Heart left ventricle (tissue), 16 donors: ENCODE measurements at regions not wholly inside any gene's neighbourhood (a gene's known extent, or its start where the extent isn't known, plus 50 kb on each side); places are given as distances from the start of the nearest gene placed in this dataset.
A peak's percentile ranks its signal among the peaks of the same experiment; 100 is the strongest.

Experiments
- ATAC-seq, 4 donors: fragments of 200-7000 bp; cut with Tn5 transposase; one replicate each; pipeline ENCODE4 v1.9.1; 2020 to 2022; ENCODE audit warnings: moderate library complexity in 4 of 4, mild to moderate bottlenecking in 3 of 4, moderate number of reproducible peaks in 1 of 4
- DNase-seq, 5 donors: peaks; one replicate each; pipeline ENCODE4 v3.0.0-alpha.2; 2020
- H3K27ac ChIP-seq, 12 donors: fragments of 200-600 bp; sonication (generic) in 4 of 12; one replicate each; pipeline versions ENCODE4 v1.5.0 to v1.8.0; 2016 to 2022; ENCODE audit warnings: mild to moderate bottlenecking in 2 of 12
- H3K27me3 ChIP-seq, 9 donors: fragments of 200-600 bp; sonication (generic) in 2 of 9; one replicate each; pipeline versions ENCODE4 v1.5.1 to v1.8.0; 2016 to 2022; ENCODE audit warnings: mild to moderate bottlenecking in 3 of 9
- H3K36me3 ChIP-seq, 9 donors: fragments of 200-600 bp; sonication (generic) in 2 of 9; one replicate each; pipeline versions ENCODE4 v1.5.0 to v1.8.0; 2018 to 2022; ENCODE audit warnings: mild to moderate bottlenecking in 2 of 9
- H3K4me1 ChIP-seq, 12 donors: fragments of 200-600 bp; sonication (generic) in 4 of 12; one replicate each; pipeline versions ENCODE4 v1.5.0 to v1.8.0; 2016 to 2022; ENCODE audit warnings: mild to moderate bottlenecking in 3 of 12
- H3K4me3 ChIP-seq, 12 donors: fragments of 200-600 bp; sonication (generic) in 4 of 12; one replicate each; pipeline versions ENCODE4 v1.5.0 to v1.8.0; 2017 to 2022; ENCODE audit warnings: mild to moderate bottlenecking in 9 of 12, moderate library complexity in 4 of 12
- H3K9me3 ChIP-seq, 12 donors: fragments of 200-600 bp; sonication (generic) in 4 of 12; one replicate each; pipeline versions ENCODE4 v1.5.0 to v1.8.0; 2016 to 2022; ENCODE audit warnings: mild to moderate bottlenecking in 1 of 12
- CTCF ChIP-seq, 12 donors: fragments of 200-600 bp; sonication (generic) in 4 of 12; IDR thresholded peaks; one replicate each; pipeline versions ENCODE4 v1.5.0 to v1.8.0; 2018 to 2022; ENCODE audit warnings: antibody characterized with exemption in 12 of 12, mild to moderate bottlenecking in 5 of 12
- POLR2A ChIP-seq, 2 donors: fragments of 450-650 bp; IDR thresholded peaks; one replicate each; pipeline ENCODE4 v1.6.1; 2017; ENCODE audit warnings: antibody characterized with exemption in 2 of 2, mild to moderate bottlenecking in 2 of 2, moderate library complexity in 2 of 2
- WGBS, 4 donors: extraction: QIAGEN DNeasy Blood & Tissue Kit in 2 of 4; methylation state at CpG; one replicate each; pipeline versions ENCODE4 v1.1.5 to v1.1.7; 2013 to 2018; 5-methylcytosine and 5-hydroxymethylcytosine counted together
- intact Hi-C, 10 donors: fragments of 100-400 bp; cut with DNase I; formaldehyde crosslinking; loops; one replicate each; pipeline versions ENCODE4 v1.11.1 to v1.14.2; 2022
- donor health status: ischemic (EF 13 %, LVEDD 7.1; RV severe dilation, severe dysfunction).
- donor health status: healthy with polysubstance abuse.
- donor health status: DM: no; HTN: yes; CAD: no.
- donor health status: DM: no; HTN: no; CAD: no.
- donor health status: ischemic (EF 25% LVEDD 6.9; RV normal size, moderate dysfunction).
- donor health status: ischemic (EF 25% LVEDD 5.7; RV mildly dilated, moderate dysfunction).
- donor health status: healthy.
- donor health status: DM: yes; HTN: yes; CAD: no.
- donor health status: ischemic (EF 35%, LVEDD 5.7; RV mildly dilated, moderate dysfunction).
- donor health status: nonischemic (EF 11% LVEDD 7.7; RV severe dilation, severe dysfunction).
- donor health status: DM: yes; HTN: yes; CAD: no.
- donor health status: PGD.
- donor health status: ischemic (EF 29% LVEDD 5.4; RV normal size, mild dysfunction).
- donor health status: nonischemic (EF 23%, LVEDD 6.1; RV moderate dilation, normal function).

DNA sequence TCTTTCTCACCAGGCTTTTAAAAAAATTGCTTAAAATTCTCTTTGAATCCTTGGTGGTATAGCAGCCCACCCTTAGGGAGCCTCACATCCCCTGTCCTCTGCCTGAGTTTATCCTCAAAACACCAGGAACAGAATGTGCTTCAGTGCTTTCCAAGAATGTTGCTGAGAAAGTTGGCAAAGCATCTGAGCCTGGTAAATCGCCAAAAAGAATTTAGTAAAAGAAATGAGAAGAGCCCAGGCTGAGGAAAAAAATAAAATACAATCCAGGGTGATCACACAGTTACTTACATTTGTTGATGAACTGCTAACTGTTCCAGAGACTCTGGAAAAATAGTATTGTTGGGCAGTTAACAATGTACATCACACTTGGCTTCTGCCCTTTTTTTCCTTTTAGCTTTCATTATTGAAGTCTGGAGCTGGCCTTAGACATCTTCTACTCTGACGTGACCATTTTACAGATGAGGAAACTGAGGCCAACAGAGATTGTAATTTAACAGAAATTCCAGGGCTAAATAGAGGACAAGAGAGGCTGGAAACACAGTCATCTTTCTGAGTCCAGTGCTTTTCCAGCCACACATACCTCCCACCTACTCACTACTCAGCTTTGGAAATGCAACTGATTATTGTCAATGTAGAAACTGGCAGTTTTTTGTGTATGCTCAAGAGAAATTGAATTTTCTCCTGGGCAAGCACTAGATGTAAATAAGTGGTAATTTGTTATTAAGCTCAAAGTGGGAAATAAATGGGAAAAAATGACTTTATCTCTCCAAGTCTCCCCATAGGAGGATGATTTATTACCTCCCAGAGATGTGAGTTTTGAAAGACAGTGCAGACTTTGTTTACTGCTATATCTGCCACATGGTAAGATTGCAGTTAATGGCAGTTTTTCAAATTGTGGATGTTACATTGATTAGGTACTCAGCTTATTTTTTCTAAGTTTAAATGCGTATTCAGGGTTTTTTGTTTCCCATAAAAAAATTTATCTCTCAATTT lies 86.7 kb upstream of the ALDH1A1 start:
- DNase-seq (peak in 1 of 5 donors; percentile 22), ATAC-seq (peak in 3 of 4 donors; percentile 54 to 77 (median 66))
- Histone ChIP-seq H3K9me3 (no peaks in the 10 kb centered on the region), H3K27ac (peak overlapping the region in 3 of 12 donors; percentile 20 to 70 (median 48)), H3K27me3 (no peaks in the 10 kb centered on the region), H3K4me1 (peaks cover 0 to 18% (median 6%) of the 10 kb centered on the region in 12 donors), H3K36me3 (no peaks in the 10 kb centered on the region), H3K4me3 (no peak overlapping the region)
- no peak for TF ChIP-seq CTCF (IDR thresholded peaks at IDR 0.05)
- no peak for TF ChIP-seq POLR2A (IDR thresholded peaks at IDR 0.05)
- 54 to 72% (median 63%) methylated on average over 3 of the region's 3 CpGs for WGBS, 4 donors
- intact Hi-C loops: no loop called here

DNA sequence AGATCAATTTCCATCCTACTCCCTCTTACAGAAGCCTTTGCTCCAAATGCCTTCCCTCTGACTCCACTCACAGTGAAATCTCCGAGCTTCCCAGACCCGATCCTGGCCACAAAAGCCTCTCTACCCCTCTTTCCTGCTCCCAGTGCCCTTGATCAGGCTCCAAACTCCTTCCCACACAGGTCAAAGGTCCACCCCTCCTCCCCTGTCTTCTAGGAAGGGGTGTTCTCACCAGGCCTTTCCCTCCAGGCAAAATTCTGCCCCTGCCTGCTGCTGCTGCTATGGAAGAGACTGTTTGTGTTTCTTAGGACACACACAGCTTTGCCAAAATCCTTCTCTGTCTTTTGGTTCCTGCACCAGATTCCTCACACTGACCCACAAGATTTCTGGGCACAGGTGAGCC lies 85.8 kb upstream of the ALDH1A1 start:
- peak overlapping the region in 4 of 12 donors; percentile 20 to 70 (median 40) for H3K27ac ChIP-seq
- intact Hi-C loops: no loop called here
- H3K36me3 ChIP-seq: no peaks in the 10 kb centered on the region
- peak in 3 of 5 donors; percentile 21 to 33 (median 24) for DNase-seq
- H3K4me3 ChIP-seq: no peak overlapping the region
- H3K9me3 ChIP-seq: no peaks in the 10 kb centered on the region
- TF ChIP-seq POLR2A (IDR thresholded peaks at IDR 0.05) (no peak), CTCF (IDR thresholded peaks at IDR 0.05) (no peak)
- H3K4me1 ChIP-seq: peaks cover 0 to 18% (median 6%) of the 10 kb centered on the region in 12 donors
- ATAC-seq: peak in 3 of 4 donors; percentile 15 to 54 (median 36)
- WGBS, 4 donors: 22 to 43% (median 33%) methylated on average over 2 of the region's 2 CpGs
- H3K27me3 ChIP-seq: no peaks in the 10 kb centered on the region

DNA sequence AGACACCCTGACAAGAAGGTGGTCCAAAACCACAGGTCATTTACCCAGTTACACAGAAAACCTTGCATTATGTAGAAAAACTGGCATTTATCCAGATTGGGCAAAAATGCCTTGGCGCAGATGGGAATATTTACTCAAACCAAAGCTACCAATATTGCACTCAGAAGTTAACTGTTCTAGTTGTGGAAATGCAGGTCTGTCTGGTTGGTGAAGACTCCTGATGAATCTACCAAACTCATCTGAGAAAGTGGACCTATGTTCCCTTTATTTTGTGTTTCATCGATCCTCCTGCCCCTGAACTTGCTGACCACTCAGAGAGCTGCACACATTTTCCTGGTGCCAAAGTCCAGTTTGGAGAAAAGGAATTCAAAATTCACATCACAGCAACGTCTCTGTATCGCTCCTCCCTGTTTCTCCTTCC lies 85.2 kb upstream of the ALDH1A1 start:
- peak overlapping the region in 3 of 12 donors; percentile 20 to 70 (median 48) for H3K27ac ChIP-seq
- WGBS, 4 donors: 78 to 84% (median 81%) methylated on average over 4 of the region's 4 CpGs
- ATAC-seq: no peak
- TF ChIP-seq POLR2A (IDR thresholded peaks at IDR 0.05) (no peak), CTCF (IDR thresholded peaks at IDR 0.05) (no peak)
- H3K36me3 ChIP-seq: no peaks in the 10 kb centered on the region
- no peaks in the 10 kb centered on the region for H3K27me3 ChIP-seq
- no peaks in the 10 kb centered on the region for H3K9me3 ChIP-seq
- no peak for DNase-seq
- peaks cover 0 to 18% (median 6%) of the 10 kb centered on the region in 12 donors for H3K4me1 ChIP-seq
- H3K4me3 ChIP-seq: no peak overlapping the region
- intact Hi-C loops: no loop called here

DNA sequence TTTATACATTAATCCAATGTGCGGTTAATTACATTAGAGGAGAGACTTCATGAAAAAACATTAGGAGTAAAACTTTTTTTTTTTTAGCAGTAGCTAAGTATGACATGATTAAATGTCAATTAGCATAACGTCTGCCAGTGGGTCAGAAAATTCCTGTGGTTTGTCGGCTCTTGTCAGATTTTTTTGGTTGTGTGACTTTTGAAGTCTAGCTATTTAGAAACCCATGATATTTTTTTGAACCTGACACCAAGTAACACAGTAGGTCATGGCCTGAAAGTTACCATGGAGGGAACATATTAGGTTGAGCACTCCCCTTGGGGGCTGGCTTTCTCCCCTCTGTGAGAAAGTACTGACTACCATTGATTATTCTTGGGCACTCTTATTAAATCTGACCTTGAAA lies 84.8 kb upstream of the ALDH1A1 start:
- Histone ChIP-seq H3K4me3 (no peak overlapping the region), H3K27me3 (no peaks in the 10 kb centered on the region), H3K27ac (peak overlapping the region in 1 of 12 donors; percentile 70), H3K36me3 (no peaks in the 10 kb centered on the region), H3K4me1 (peaks cover 0 to 18% (median 6%) of the 10 kb centered on the region in 12 donors), H3K9me3 (no peaks in the 10 kb centered on the region)
- intact Hi-C loops: no loop called here
- WGBS, 4 donors: 65 to 72% (median 69%) methylated on average over 3 of the region's 3 CpGs
- TF ChIP-seq CTCF (IDR thresholded peaks at IDR 0.05) (no peak), POLR2A (IDR thresholded peaks at IDR 0.05) (no peak)
- ATAC-seq (no peak), DNase-seq (no peak)
